GM11168 (cell line): ENCODE measurements at regions not wholly inside any gene's neighbourhood (a gene's known extent, or its start where the extent isn't known, plus 50 kb on each side); places are given as distances from the start of the nearest gene placed in this dataset.
"Not testable (repeated sequence)": the region's sequence is repeated elsewhere in the genome, so short reads cannot be mapped to it uniquely, and the experiment has no call there.

Source experiments
- in situ Hi-C: fragments of 300-500 bp; cut with MboI; formaldehyde crosslinking; loops from one replicate; pipeline ENCODE4 v1.12.0; 2022; ENCODE audit warnings: low sequenced_read_pairs; ENCODE audit not compliant: unreplicated experiment

DNA sequence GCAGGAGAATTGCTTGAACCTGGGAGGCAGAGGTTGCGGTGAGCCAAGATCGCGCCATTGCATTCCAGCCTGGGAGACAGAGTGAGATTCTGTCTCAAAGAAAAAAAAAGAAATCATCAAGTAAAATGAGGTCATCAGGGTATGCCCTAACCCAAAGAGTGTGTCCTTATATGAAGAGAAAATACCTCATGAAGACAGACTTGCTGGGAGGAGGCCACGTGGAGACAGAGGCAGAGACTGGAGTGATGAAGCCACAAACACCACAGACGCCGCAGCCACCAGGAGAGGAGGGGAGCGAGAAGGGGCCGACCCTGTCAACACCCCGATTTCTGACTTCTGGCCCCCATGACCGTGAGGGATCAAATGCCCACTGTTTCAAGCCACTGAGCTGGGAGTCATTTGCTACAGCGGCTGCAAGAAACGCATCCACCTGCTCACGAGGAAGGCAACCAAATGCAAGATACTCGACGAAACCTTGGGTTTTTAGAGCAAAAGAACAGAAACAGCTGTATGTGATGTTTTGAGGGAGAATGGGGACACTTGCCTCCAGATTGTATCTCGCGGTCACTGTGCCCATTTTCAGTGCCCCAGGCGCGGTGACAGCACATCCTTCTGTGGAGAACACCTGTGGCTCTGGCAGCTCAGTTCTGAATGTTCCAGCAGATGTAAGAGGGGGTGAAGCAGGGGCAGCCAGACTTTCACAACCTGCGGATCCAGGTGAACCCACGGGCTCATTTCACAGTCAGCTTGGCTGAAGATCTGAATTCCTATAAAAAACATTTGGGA lies 1317.2 kb downstream of the TBC1D22A start:
- in situ Hi-C loops, result loop anchor here (25.0 kb wide), 1 partner anchor 1958 kb away; no protein-coding TSS in a partner anchor

DNA sequence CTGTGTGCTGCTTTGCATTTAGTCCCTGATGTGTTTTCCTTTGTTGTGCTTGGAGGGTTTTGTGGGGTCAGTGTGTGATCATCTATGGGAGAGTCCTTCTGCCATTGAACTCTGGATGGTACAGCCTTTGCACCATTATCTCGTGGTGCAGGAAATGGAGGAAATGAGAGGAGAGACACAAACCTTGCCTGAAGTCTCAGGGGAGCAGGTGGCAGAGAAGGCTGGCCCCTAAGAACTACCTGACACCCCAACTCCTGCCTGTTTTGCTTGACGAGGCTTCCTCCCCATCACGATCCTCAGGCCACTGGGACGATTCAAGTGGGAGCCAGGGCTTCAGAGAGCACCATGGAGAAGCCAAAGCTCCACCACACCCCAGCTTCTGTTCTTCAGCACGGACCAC lies 1316.4 kb downstream of the TBC1D22A start:
- in situ Hi-C loops, result loop anchor here (25.0 kb wide), 1 partner anchor 1958 kb away; no protein-coding TSS in a partner anchor

DNA sequence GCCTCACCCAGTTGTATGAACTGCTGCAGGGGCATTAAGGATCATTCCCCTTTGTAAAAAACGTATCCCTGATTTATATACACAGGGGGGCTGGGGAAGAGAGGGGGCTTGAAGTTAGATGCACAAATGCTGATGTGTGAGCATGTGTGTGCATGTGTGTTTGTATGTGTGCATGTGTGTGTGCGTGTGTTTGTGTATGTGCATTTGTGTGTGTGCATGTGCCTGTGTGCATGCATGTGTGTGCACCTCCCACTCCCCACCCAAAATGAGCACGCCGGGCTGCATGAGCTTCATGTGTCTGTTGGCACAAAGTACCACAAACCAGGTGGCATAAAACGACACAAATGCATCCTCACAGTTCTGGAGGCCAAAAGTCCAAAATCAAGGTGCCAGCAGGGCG lies 1315.2 kb downstream of the TBC1D22A start:
- in situ Hi-C loops, result loop anchor here (25.0 kb wide), 1 partner anchor 1960 kb away; no protein-coding TSS in a partner anchor

DNA sequence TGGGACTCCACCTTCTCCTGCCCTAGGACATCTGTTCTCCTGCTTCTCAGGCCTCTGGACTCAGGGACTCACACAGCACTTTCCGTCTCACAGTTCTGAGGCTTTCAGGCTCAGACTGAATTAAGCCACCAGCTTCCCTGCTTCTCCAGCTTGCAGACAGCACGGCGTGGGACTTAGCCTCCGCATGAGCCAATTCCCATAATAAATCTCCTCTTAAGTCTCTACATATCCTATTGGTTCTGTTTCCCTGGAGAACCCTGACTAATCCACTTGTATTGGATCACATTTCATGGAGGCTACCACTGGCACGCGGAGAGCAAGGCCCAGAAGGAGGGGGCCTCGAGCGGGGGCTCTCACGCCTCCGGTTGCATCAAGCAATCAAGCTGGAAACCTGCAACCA lies 1313.6 kb downstream of the TBC1D22A start:
- in situ Hi-C loops, result loop anchor here (25.0 kb wide), 1 partner anchor 1961 kb away; no protein-coding TSS in a partner anchor

DNA sequence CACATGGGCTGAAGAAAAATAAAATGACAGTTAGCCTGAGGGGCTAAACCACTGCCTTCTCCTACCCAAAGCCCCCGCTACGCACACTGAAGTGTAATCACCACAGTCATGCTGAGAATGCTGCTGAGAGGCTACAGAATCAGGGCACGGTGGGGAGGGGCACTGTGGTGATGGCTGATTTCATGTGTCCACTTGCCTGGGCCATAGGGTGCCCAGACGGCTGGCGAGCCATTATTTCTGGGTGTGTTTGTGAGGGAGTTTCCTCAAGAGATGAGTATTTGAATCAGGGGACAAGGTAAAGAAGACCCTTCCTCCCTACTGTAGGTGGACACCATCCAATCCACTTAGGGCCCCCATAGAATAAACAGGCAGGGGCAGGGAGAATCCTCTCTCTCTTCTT lies 1313.2 kb downstream of the TBC1D22A start:
- in situ Hi-C loops, result loop anchor here (25.0 kb wide), 1 partner anchor 1962 kb away; no protein-coding TSS in a partner anchor

DNA sequence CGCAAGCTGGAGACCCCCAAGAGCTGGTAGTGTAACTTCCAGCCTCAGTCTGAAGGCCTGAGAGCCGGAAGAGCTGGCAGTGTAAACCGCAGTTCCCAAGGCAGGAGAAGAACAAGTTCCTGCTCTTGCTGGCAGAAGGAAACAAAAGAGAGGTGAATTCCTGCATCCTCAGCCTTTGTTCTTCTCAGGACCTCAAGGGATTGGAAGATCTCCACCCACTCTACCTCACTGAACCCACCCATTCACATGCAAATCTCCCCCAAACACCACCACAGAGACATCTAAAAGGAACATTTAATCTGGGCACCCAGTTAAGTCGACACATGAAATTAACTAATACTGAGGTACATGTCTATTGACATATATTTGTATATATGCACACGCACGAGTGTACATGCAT lies 1310.3 kb downstream of the TBC1D22A start:
- in situ Hi-C loops, result no loop called here

GRCh38 chr22:48071828-48072227 lies 1309.4 kb downstream of the TBC1D22A start:
- in situ Hi-C loops, result no loop called here

DNA sequence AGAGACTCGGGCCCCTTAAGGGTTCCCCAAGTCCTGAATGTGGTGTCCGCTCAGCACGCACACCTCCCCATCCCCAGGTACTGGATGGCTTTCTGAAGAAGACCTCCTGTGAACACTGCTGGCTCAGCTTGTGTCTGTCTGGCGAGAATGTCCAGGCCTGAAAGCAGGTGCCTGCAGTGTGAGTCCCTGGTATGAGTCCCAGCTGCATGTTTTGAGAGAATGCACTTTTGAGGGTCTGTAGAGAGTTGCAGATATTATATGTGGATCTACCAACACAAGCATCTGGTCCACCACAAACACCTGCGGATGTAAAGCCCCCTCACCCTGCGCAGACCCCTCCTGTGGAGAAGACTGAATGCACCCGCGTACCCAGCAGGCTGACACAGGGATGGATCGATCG lies 1308.9 kb downstream of the TBC1D22A start:
- in situ Hi-C loops, result no loop called here

DNA sequence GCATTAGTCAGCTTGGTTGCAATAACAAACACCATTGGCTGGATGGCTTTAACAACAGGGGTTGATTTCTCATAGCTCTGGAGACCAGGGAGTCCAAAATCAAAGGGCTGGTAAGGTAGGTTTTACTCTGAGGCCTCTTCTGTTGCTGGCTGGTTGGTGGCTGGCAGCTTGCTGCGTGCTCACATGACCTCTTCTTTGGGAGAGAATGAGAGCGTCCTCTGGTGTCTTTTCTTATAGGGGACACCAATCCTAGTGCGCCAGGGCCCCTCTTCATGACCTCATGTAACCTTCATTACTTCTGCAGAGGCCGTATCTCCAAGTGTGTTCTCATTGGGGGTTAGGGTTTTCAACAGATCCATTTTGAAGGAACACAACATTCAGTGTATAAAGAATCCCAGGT lies 1308.3 kb downstream of the TBC1D22A start:
- in situ Hi-C loops, result no loop called here

- in situ Hi-C loops, result no loop called here
These were observed 1307.6 kb downstream of the TBC1D22A start for GRCh38 chr22:48070083-48070482.

DNA sequence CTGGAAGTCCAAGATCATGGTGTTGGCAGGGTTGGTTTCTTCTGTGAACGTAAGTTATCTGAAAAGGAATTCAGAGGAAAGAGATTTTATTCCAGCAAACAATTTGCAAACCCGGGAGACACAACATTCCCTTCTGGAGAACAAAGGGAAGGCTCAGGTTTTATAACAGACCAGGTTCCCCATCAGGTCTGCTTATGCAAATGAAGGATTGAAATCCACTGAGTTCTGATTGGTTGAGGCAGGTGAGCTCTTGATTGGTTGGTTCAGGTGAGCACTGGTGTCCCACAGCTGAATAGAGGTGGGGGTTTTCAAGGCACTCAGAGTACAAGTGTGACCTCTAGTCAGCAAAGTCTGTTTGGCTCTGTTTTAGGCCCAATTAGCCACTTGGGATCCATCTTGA lies 1306.8 kb downstream of the TBC1D22A start:
- in situ Hi-C loops, result no loop called here

DNA sequence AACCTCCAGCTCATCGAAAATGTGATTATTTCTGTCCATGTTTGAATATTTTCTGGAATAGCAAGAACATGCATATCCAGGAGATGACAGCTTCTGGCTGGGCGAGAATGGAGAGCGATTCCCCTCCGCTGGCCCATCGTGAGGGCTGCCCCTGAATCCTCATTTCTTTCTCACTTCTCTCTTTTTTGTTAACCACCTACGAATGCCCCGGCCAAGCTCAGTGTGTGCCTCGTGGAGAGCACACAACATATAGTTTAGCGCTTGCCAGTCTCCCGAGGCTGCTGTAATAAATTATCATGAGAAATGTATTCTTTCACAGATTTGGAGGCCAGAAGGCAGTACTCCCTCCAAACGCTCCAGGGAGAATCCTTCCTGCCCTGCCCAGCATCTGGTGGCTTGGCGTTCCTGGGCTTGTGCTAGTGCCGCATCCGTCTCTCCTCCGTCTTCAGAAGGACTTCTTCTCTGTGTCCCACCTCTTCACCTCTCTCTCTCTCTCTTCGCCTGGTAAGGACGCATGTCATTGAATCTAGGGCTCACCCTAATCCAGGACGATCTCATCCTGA lies 1306.0 kb downstream of the TBC1D22A start:
- in situ Hi-C loops, result no loop called here

GRCh38 chr22:48065892-48066291 lies 1303.4 kb downstream of the TBC1D22A start:
- in situ Hi-C loops, result no loop called here

DNA sequence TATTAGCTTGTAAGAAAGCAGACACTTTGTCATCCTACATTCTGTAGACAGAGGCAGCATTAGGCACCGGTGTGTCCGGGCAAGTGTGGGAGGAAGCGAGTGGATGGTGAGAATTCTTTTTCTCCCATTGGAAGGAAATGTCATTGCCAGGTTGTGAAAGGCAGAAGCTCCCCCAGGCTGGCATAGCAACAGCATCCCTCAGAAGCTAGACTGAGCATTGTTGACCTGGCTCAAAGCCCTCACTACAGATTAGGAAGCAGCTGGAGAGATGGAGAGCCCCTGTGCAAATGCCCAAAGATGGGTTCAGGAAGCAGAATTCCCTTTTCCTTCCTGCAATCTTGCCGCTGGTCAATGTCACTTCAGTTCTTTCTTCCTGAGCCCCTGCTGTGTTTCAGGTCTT lies 1299.3 kb downstream of the TBC1D22A start:
- in situ Hi-C loops, result no loop called here

DNA sequence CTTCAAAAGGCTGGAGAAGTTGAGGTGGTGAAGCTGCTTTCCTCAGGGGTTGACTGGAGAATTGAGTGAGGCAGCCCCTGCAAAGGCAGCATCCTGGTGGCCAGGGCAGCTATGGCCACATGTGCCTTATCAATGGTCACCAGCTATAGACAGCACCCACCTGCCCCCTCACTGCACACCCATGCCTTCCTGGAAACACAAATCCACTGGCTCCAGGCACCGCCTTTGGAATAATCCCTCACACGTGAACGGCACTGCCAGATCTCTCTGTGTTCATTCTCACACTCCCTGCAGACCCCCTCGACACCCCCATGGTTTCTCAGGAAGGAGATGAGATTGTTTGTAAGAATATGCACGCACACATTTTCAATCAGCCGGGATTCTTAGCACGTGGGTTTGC lies 1297.8 kb downstream of the TBC1D22A start:
- in situ Hi-C loops, result no loop called here

DNA sequence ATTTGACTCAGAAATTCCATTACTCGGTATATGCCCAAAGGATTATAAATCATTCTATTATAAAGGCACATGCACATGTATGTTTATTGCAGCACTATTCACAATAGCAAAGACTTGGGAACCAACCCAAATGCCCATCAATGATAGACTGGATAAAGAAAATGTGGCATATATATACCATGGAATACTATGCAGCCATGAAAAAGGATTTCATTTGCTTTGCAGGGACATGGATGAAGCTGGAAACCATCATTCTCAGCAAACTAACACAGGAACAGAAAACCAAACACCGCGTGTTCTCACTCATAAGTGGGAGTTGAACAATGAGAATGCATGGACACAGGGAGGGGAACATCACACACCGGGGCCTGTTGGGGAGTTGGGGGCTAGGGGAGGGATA lies 1297.1 kb downstream of the TBC1D22A start:
- in situ Hi-C loops, result not testable (repeated sequence)

GRCh38 chr22:48057116-48057835 lies 1294.8 kb downstream of the TBC1D22A start:
- in situ Hi-C loops, result no loop called here

- in situ Hi-C loops, result no loop called here
These were observed 1293.4 kb downstream of the TBC1D22A start for GRCh38 chr22:48055827-48056226.

DNA sequence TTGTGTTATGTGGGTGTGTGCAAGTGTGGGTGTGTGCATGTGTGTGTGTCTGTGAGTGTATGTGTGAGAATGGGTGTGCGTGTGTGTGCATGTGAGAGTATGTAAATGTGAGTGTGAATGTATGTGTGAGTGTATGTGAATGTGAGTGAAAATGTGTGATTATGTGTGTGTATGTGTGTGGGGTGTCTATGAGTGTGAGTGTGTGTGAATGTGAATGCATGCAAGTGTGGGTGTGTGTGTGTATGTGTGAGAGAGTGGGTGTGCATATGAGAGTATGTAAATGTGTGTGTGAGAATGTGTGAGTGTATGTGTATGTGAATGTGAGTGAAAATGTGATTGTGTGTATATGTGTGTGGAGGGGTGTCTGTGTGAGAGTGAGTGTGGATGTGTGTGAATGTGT lies 1292.7 kb downstream of the TBC1D22A start:
- in situ Hi-C loops, result no loop called here

DNA sequence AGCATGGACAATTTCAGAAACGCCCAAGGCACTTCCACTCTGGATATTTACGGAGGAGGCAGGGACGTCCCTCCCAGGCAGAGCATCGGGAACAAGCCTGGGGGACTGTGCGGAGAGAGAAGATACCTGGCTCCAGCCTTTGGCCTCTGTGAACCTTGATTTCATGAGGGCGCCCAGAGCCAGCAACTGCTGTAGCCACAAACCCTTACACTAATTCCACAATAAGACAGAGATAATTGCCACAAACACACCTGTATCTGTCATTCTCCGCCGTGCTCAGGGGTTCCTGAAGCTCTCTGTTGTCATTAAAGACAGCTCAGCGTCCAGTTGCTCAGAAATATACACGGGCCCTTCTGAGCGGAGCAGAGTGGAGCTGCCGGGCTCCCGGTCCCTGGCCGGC lies 1292.1 kb downstream of the TBC1D22A start:
- in situ Hi-C loops, result no loop called here

DNA sequence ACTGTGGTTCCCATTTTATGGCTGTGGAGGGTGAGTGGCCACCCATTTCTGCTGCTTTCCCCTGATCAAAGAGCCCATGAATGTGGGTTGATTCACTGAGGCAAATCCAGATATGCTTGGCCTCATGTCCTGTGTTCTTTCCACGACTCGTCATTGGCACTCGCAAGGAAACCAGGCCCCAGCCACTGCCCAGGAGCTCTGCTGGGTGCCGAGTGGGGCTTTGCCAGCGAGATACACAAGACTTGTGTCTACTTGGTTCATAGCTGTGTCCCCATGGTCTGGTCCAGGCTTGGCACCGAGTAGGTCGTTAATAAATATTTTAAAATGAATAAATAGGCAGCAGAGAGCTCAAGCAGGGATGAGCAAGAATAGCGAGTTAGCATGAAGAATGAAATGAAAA lies 1291.5 kb downstream of the TBC1D22A start:
- in situ Hi-C loops, result no loop called here
